Embryonic facial prominence (tissue), 1 donor: ENCODE measurements at regions not wholly inside any gene's neighbourhood (a gene's known extent, or its start where the extent isn't known, plus 50 kb on each side); places are given as distances from the start of the nearest gene placed in this dataset.
"Not testable (repeated sequence)": the region's sequence is repeated elsewhere in the genome, so short reads cannot be mapped to it uniquely, and the experiment has no call there.

Experiments
- DNase-seq: peaks from one replicate; pipeline ENCODE4 v3.0.0-alpha.2; 2016; ENCODE audit errors: extremely low spot score

- DNase-seq: not testable (repeated sequence)
Observed at GRCh38 chr2:113386780-113387433, 50.6 kb upstream of the ZNG1B start.

DNA sequence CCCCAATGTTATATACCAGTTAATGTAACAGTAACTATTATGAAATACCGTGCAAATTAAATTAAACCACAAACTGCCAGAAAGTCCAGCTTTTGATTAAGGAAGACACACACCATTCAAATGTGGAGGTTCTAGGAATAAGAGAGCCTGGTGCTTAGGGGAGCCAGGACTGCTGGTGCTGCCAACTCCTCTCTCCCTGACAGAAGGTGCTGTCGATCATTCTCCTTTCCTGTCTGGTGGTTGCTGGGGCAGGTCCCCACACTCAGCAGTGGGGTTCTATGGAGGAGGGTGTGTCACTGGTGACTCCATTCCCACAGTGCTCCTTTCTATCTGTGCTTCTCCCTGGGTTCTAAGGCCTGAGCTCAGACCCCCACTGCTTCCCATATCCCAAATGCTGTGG is 57.9 kb upstream of the ZNG1B start:
- DNase-seq: not testable (repeated sequence)

- DNase-seq: no peak
Observed at GRCh38 chr2:113376913-113377445, 60.5 kb upstream of the ZNG1B start.

GRCh38 chr2:113376253-113376912 is 61.1 kb upstream of the ZNG1B start:
- DNase-seq: no peak

DNA sequence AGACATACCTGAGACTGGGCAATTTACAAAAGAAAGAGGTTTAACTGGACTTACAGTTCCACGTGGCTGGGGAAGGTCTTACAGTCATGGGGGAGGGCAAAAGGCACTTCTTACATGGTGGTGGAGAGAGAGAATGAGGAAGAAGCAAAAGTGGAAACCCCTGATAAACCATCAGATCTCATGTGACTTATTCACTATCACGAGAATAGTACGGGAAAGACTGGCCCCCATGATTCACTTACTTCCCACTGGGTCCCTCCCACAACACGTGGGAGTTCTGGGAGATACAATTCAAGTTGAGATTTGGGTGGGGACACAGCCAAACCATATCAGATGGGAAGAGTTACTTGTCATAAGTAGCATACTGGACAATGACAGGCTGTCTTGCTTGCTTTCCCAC is 62.6 kb upstream of the ZNG1B start:
- not testable (repeated sequence) for DNase-seq

- not testable (repeated sequence) for DNase-seq
Observed at GRCh38 chr2:113372258-113372834, 65.1 kb upstream of the ZNG1B start.

GRCh38 chr2:113370478-113371091 is 66.9 kb upstream of the ZNG1B start:
- peak; percentile 60 for DNase-seq

GRCh38 chr2:113370030-113370429 is 67.5 kb upstream of the ZNG1B start:
- DNase-seq: no peak

GRCh38 chr2:113368581-113368980 is 68.9 kb upstream of the ZNG1B start:
- DNase-seq: not testable (repeated sequence)

- not testable (repeated sequence) for DNase-seq
Observed at GRCh38 chr2:113366821-113367220, 70.7 kb upstream of the ZNG1B start.

DNA sequence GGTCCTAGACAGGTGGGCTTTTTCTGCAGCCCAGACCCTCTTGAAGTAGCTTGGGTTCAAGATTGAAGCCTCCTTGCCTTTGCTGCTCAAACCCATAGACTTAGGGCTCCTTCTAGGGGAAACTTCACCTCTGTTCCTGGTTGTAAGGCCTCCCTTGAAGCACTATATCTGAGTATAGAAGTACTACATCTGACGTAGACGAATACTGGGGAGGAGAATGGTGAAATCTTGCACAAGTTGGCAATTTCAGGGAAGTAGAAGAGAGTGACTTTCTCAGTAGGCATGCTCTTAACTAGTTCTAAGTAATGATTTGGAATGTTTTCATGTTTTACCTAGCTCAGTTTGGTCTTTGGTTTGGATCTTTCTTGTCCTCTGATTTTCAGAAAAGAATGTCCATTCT is 71.7 kb upstream of the ZNG1B start:
- not testable (repeated sequence) for DNase-seq

GRCh38 chr2:113365290-113365689 is 72.2 kb upstream of the ZNG1B start:
- DNase-seq: not testable (repeated sequence)

GRCh38 chr2:113361051-113361450 is 76.4 kb upstream of the ZNG1B start:
- DNase-seq: no peak

- DNase-seq: no peak
Observed at GRCh38 chr2:113357071-113357470, 78.3 kb upstream of the PAX8 start.

DNA sequence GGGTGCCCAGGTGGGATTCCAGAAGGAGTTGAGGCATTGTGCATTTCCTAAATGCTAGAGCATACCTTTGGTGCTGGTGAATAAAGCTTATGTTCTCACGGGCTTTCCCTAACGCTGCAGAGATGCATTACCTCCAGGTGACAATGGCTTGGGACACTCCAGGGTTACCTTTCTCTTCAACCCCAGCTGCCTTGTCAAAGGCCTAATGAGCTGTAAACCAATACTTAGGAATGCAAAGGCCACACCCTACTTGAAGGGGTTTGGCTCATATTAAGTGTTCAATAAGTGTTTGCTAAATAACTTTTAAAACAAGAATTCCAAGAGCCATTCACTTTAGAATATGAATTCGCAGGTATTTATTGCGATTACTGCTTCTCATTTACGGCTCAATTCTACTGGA is 77.6 kb upstream of the PAX8 start:
- not testable (repeated sequence) for DNase-seq

DNA sequence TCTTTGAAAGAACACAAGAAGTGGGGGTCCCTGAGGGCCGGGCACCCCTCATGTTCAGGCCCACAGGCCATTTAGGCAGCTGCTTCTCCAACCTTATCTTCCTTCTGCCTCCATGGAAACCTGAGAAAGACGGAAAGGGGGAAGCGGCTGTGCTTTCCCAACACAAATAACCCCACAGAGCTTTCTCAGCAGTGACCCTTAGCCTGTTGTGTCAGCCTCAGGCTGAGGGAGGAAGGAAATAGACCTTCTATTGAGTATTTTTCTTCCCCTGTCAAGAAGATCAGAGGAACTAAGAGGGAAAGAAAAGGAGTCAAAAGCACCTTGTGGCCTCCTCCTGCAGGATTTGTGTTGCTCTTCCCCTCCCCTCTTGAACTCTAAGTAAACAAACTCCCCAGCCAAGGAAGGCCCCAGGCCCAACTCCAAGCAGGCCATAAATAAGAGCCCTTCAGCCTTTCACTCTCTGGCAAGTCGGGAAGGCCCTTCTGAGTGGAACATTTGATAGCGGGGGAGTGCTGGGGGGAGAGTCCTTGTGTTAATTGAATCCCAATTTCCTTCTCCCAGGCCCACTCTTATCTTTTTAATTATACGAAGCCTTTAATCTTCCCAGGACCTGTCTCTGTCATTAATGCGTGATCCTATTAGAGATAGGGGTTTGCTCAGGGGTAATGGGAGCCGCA is 76.8 kb upstream of the PAX8 start:
- DNase-seq: not testable (repeated sequence)

DNA sequence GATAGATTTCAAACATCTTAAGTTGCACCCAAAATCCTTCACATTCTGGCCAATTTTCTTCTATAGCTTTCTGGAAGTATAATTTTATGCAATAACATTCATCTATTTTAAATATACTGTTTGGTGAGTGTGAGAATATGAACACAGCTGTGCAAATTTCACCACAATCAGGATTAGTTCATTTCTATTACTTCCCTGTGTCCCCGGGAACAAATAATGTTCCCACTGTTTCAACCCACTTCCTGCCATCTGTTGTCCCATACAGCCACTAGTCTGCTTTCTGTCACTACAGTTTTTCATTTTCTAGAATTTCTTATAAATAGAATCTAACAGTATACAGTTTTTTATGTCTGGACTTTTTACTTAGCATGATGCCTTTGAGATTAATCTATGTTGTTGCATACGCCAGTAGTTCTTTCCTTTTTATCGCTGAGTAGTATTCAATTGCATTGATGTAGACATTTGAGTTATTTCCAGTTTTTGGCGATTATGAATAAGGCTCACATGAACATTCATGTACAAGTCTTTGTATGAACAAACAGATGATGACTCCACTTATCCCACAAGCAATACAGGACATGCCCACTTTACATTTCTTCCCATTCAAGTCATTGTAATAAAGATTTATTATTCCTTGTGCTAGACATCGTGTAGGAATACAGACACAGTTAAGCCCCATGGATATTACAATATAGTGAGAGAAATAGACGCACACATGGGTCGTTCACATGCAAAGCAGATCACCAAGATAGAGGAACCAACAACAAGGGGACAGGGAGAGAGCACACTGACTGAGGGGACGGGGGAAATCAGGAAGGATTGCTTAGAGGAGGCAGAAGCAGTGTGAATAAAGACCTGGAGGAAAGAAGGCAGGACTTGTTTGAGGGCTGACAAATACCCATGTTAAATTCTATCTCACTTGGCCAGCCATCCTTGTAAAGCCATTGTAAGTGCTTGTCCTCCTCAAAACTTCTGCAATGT is 72.9 kb upstream of the PAX8 start:
- DNase-seq: no peak

GRCh38 chr2:113343800-113344199 is 65.1 kb upstream of the PAX8 start:
- DNase-seq: not testable (repeated sequence)

DNA sequence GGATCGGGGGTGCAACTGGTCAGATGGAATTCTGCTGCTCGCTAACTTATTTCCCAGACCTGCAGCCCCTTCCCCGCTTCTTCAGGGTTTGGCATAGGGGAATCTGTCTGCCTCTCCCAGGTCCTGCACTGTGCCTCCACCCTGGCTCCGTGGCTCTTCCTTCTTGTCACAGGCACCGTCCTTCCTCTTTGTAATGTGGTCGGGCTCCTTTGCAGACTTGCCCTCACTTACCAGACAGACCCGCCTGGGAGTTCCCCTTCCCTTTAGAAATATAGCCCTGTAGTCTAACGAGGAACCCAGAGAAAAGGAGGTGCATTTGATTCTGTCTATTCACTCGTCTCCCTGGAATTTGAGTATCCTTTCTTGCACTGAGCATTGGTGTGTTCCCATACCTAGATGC is 63.9 kb upstream of the PAX8 start:
- no peak for DNase-seq

- DNase-seq: not testable (repeated sequence)
Observed at GRCh38 chr2:113341870-113342253, 63.1 kb upstream of the PAX8 start.
